ENCODE measurements at regions not wholly inside any gene's neighbourhood (a gene's known extent, or its start where the extent isn't known, plus 50 kb on each side); places are given as distances from the start of the nearest gene placed in this dataset.

GRCh38 chr6:115442323-115442722 is 618.4 kb downstream of the FRK start:
- no peak for TF ChIP-seq POLR2A (IDR thresholded peaks at IDR 0.05)
- no peak for TF ChIP-seq CTCF (IDR thresholded peaks at IDR 0.05 in 8 of 11, conservative IDR thresholded peaks at IDR 0.05 in 3 of 11)
